HG03521 (cell line): ENCODE measurements at regions not wholly inside any gene's neighbourhood (a gene's known extent, or its start where the extent isn't known, plus 50 kb on each side); places are given as distances from the start of the nearest gene placed in this dataset.
"Not testable (repeated sequence)": the region's sequence is repeated elsewhere in the genome, so short reads cannot be mapped to it uniquely, and the experiment has no call there.

Source experiments
- ATAC-seq: cut with Tn5 transposase; IDR thresholded peaks from one replicate; pipeline ENCODE4 v1.9.1; 2021; ENCODE audit warnings: mild to moderate bottlenecking, moderate library complexity; ENCODE audit not compliant: unreplicated experiment

DNA sequence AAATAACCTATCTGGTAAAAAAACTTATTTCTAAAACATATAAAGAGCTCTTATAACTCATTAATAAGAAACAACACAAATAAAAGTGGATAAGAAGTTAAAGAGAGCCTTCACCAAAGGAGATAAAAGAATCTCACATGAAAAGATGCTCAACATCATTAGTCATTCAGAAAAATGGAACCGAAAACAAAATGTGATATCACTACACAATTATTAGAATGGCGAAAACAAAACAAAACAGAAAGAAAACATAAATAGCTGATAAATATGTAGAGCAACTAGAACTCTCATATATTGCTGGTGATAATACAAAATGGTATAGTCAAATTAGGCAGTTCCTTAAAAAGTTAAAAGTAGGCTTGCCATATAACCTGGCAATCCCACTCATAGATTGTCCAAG, 1109.3 kb downstream of the PLA2G4A start:
- ATAC-seq = no peak

DNA sequence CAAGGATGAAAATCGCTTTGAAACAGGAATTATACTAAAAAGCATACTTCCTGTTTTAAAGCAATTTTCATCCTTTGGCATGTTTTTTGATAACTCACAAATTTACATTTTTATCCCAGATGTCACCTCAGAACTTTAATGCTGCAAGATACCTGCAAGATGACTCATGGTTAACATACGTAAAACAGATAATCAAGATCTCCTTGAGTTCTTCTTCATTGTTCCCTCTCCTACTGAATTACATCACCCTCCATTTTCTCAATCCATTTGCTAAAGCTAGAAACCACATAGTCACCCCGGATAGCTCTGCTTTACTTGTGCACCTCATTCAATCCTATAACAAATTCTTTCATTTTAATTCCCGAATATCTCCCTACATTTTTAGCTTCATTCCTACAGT, 1114.2 kb downstream of the PLA2G4A start:
- ATAC-seq = no peak

DNA sequence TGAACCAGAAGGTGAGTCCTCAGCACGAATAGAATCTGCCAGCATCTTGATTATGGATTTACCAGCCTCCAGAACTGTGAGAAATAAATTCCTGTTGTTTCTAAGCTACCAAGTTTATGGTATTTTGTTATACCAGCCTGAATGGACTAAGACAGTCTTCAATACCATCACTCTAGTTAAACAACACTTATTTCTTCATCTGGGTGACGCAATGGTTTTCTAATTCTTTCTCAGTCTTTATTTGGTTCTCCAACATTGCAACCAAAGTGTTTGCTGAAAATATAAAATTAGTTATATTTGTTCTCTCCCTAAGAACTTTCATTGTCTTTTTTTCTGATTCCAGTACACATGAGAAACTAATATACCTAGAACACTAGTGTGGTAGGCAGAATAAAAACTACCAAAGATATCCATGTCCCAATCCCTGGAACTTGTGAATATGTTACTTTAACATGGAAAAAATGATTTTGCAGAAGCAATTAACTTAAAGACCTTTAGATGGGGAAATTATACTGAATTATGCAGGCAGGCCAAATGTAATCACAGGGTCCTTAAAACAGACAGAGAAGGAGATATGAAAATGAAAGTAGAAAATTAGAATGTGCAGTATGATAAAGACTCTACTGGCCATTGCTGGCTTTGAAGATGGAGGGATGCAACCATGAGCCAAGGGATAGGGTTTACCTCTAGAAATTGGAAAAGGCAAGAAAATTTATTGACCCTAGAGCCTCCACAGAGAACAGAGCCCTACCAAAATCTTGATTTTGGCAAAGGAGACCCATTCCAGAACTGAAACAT, 1115.1 kb downstream of the PLA2G4A start:
- no peak for ATAC-seq

DNA sequence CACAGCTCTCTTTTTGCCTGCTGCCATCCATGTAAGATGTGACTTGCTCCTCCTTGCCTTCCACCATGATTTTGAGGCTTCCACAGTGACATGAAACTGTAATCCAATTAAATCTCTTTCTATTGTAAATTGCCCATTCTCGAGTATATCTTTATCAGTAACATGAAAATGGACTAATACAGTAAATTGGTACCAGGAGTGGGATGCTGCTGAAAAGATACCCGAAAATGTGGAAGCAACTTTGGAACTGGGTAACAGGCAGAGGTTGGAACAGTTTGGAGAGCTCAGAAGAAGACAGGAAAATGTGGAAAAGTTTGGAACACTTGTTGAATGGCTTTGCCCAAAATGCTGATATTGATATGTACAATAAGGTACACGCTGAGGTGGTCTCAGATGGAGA, 1117.9 kb downstream of the PLA2G4A start:
- ATAC-seq = not testable (repeated sequence)

DNA sequence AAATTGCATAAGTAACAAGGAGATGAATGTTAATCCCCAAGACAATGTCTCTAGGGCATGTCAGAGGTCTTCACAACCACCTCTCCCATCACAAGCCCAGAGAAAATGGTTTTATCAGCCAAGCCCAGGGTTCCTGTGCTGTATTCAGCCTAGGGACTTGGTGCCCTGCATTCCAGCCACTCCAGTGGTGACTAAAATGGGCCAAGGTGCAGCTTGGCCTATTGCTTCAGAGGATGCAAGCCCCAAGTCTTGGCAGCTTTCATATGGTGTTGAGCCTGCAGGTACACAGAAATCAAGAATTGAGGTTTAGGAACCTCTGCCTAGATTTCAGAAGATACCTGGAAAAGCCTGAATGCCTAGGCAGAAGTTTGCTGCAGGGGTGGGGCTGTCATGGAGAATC, 1118.6 kb downstream of the PLA2G4A start:
- ATAC-seq = no peak

DNA sequence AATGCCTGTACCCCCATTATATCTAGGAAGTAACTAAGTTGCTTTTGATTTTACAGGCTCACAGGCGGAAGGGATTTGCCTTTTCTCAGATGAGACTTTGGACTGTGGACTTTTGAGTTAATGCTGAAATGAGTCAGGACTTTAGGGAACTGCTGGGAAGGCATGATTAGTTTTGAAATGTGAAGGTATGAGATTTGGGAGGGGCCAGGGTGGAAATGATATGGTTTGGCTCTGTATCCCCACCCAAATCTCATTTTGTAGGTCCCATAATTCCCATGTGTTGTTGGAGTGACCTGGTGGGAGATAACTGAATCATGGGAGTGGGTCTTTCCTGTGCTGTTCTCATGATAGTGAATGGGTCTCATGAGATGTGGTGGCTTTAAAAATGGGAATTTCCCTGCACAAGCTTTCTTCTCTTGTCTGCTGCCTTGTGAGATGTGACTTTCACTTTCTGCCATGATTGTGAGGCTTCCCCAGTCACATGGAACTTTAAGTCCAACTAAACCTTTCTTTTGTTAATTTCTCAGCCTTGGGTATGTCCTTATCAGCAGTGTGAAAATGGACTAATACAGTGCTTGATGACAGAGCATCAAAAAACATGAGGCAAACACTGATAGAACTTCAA, 1119.5 kb downstream of the PLA2G4A start:
- ATAC-seq = no peak

DNA sequence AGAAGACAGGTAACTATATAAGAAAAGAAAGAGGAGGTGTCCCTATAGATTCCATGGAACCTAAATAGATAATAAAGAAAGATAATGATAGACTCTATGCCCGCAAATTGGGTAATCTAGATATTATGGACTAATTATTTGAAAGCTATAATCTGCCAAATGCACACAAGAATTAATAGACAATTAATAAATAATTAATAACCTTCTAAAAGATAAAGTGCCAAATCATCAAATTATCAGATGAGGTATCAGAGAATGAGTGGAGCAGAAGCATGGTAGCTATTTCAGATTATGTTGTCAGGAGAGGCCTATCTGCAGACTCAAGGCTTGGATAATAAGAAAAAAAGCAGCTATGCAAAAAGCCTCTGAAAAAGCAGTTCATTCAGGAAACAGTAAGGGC, 1120.8 kb downstream of the PLA2G4A start:
- no peak for ATAC-seq

DNA sequence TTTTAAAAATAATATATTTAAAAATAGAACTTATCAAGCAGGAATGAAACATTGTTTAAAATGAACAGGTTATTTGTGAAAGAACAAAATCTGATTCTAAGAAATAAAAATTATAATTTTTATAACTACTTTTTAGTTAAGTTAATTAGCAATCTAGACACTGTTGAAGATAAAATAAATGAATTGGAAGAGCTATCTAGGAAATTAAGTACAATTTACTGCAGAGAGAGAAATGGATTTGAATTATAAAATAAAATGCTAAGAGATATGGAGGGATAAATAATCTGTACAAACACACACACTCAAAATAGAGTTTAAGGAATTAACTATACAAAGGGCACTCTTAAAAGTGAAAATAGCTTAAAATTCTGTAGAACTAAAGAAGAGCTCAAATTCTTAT, 1123.1 kb downstream of the PLA2G4A start:
- ATAC-seq = no peak

DNA sequence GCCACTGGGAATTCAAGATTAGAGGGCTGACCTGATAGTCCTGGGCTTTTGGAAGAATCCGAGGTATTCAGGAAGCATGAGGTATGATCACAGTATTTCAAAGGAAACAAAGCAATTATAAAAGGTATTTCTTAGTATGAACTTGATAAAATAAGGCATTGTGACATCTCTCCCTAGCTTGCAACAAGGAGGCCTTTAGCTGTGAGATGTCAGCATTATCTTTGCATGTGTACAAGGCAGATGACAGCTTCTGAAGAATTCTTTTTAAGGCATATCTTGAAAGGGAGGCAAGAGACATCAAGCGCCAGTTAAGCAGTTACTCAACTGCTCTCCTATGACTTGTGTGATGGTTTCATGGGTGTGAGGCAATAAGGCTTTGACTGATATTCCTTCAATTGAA, 1123.7 kb downstream of the PLA2G4A start:
- ATAC-seq = no peak

DNA sequence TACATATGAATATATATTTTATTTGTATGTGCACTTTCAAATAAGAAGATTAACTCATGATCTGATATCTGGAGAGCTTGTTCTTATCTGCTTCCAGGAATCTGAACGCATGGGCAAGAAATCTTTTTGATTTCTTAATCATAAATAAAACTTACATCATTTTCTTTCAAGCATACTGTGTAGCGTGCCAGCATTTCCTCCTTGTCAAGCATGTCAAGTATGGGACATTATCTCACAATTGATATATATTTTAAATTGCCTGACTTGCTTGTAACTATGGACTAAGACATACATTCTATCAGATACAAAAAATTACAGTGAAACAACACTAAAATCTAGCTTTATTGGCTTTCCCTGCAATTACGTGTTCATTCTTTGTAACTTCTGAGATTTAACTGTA, 1128.2 kb downstream of the PLA2G4A start:
- ATAC-seq = no peak

DNA sequence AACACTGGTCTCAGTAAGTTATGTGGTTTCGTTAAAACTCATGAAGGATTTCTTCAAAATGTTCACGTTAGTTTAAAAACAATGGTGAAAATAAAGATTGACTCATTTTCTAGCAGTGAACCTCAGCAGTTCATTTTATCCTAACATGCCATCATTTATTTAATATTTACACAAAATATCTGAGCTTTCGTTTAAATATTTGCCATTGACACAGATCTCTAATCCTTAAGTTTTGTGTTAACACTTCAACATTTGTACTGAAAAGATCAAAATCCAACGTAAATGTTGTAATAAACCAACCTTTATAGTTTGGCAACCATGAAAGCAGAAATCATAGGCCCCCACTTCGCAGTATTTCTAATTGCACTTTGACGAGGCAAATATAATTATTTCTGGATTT, 1129.5 kb downstream of the PLA2G4A start:
- no peak for ATAC-seq

DNA sequence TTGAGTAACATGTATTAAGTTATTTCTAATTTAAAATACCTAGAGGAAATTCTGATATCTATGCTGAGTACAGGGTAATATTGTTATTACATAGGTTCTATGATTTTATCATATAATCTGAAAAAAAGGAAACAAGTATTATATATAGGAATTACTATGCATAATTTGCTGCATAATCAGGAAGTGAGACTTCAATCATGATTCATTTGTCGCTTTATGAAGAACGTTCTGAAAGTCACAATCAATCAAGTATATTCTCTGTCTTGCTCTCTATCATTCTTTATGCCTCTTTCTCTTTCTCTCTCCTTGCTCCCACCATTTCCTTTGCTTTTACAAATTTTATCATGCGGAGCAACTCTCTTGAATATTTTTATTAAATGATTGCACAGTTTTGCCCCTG, 1130.3 kb downstream of the PLA2G4A start:
- no peak for ATAC-seq

DNA sequence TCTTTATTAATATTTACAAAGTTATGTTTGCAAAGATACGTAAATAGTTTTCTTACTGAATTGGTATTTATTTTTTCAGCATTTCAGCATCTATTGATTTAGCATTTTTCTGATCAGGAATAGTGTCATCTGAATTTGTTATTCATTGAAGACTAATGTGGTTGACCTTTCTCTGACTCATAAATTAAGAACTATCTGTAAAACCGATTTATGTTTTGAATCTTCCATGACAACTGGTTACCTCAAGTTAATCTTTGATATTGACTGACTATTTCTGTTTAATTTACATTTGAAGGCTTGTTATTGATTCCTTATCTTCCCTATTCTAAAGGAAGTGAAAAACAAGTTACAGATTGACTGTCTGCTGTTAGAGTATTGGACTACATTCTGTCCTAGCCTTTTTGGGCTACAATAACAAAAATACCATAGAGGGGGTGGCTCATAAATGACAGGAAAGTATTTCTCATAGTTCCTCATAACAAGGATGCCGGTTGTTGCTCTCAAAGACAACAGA, 1131.4 kb downstream of the PLA2G4A start:
- ATAC-seq = no peak

DNA sequence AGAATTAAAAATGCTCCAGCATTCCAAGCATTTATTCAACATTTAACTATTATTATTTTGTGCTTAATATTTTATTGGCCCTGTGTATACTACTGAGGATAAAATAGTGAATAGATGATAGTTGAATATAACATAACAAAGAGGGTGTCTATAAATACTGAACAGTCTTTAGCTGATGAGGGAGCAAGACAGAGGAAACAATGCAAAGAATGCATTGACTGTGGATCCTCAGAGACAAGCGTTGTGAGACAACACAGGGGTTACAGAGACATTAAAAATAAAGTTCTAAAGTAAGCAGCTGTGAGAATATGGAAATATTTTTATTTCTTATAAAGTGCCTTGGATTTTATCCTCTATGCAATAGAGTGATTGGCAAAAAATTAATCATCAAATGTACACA, 1133.1 kb downstream of the PLA2G4A start:
- ATAC-seq = no peak

DNA sequence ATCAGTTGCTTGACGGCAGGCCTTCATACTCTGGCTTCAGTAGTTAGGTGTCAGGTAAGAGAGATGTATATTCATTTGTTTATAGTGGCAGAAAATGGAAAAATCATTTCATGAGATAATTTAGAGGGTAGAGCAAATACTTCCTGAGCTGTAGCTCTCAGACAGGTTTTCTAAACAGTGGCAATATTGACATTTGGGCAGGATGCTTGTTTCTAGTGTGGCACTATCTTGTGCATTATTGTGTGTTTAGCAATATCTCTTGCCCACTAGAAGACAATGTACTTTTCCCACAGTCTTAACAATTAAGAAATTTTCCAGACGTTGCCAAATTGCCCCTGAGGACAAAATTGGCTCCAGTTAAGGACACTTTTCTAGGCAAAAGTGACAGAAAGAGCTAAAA, 1143.1 kb downstream of the PLA2G4A start:
- no peak for ATAC-seq

DNA sequence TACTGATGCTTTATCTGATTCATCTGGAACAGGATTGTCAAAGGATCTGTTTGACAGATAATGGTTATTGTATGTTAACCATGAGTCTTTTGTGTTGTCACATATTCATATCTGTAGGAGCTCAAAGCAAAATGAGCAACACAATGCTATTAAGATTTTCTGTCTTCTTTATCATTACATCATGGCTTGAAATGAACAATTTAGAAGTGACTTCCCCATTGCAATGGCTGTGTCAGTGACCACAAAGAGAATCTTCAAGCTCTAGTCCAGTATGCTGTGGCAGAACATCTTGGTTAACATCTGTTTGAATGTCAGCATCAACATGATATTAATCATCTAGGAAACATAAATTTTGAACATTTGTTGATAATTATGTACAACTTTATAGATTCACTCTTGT, 1148.5 kb downstream of the PLA2G4A start:
- no peak for ATAC-seq

DNA sequence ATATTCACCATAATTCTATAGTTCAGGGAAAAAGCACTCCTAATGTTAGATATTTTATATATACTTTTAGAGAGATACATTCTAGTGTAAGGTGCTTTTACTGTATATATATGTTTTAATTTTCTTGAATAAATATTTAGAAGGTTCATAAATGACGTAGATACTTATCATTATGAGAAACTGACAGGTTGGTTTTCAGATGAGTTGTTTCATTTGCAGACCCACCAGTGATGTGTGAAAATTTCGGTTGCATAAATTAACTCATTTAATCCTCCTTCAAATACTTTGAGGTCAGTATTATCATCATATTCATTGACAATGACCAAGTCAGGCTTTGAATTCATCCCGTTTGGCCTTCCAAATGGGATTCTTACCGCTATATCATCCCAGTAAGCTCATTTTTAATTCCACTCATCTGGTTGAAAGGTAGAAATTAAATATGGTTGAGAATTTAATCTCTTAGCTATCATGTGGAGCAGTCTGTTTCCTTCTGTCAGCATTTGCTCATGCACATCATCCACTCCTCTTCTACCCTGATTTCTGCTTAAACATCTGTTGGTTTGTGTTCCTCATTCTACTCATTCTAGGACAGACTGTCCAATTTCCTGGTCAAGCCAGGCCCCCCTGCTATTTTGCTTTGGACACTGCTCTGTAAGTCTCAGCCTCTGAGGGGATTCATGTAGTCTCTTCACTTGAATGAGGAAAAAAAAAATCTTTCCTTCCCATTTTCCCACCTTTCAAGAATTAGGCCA, 1156.6 kb downstream of the PLA2G4A start:
- no peak for ATAC-seq

DNA sequence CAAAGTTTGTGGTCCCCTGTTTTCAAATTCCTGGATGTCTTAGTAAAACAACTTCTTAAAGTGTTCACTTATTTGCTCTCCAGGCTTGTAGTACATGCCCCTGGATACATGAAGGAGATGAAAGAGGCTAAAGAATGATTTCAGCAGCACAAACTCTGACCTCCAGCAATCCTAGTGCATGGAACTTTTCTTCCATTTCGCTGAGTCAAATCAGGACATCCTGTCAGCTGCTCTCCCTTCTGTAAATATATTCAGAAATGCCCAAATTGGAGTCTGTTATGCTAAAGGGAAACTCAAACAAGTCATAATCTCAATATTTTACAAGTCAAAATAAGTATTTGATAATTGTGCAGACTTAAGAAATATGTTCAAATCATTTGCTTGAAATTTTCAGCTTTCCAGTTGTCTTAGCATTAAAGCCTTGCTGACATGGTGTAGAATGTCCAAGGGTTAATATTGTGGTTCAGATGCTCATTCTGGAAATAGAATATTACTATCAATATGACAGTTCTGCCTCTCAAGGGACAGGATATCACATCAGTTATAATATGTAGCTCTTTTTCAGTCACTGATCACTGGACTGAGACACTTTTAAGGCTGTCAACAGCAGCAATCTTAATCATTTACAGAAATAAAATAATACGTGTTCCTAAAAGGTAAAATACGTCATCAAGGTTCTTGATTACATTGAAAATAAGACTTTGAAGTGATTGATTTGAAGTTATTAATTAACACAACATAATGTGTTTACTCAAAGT, 1157.3 kb downstream of the PLA2G4A start:
- peak; percentile 59 for ATAC-seq

DNA sequence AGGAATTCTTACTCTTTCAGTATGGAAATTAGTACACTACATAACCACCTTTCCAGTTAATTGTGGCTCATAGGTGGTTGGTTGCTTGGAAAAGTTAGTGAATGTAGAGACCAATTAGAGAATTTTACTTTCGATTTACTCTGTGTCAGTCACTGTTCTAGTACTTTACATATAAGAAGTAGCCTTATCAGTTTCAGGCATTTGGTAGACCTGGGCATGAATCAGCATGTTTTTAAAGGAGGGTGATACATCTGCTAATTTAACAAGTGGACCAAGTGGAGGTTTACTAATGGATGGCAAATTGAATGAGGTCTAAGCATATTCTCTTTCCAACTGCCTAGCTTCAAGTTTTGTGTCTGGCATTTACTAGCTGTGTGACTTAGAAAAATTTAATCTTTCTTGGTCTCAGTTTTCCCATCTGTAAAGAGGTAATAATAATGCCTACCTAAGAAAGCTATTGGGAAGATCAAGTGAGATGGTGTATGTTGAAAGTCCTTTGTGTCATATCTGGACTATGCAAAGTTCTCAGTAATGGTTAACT, 1158.6 kb downstream of the PLA2G4A start:
- no peak for ATAC-seq

DNA sequence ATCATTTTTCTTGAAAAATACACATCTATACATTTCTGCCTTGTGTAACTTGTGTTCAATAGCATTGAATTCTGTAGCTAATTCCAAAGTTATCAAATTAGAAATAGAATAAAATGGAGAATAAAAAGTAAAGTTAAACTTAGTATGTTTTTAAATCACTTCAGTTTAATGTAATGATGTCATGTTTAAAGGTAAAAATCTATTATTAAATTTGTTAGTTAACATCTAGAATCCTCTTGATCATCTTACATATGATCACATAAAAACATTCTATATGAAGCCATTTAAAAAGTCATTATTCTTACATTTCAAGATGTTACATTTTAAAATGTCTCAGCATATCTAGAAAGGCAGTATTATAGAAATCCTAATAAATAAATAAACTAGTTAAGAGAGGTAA, 1163.2 kb downstream of the PLA2G4A start:
- no peak for ATAC-seq

DNA sequence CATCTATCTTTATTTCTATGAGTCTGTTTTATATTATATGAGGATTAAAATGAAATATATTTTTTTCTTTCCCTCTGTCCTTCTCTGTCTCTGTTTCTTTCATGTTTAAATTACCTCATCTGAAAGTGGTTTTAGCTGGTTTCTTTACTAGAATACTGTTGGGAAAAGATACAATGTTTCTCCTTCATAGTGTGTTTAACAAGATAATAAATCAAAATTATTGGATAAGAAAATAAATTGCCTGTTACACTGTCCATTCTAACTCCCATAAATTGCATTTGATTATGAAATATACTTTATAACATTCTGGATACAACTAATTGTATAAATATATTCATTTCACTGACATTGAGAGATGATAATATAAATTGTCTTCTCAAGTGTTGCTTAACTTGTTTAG, 1168.0 kb downstream of the PLA2G4A start:
- no peak for ATAC-seq
